ENCODE measurements at regions not wholly inside any gene's neighbourhood (a gene's known extent, or its start where the extent isn't known, plus 50 kb on each side); places are given as distances from the start of the nearest gene placed in this dataset.

GRCh38 chr5:136816327-136816726, 451.0 kb upstream of the TRPC7 start:
- TF ChIP-seq, protein P1, sequence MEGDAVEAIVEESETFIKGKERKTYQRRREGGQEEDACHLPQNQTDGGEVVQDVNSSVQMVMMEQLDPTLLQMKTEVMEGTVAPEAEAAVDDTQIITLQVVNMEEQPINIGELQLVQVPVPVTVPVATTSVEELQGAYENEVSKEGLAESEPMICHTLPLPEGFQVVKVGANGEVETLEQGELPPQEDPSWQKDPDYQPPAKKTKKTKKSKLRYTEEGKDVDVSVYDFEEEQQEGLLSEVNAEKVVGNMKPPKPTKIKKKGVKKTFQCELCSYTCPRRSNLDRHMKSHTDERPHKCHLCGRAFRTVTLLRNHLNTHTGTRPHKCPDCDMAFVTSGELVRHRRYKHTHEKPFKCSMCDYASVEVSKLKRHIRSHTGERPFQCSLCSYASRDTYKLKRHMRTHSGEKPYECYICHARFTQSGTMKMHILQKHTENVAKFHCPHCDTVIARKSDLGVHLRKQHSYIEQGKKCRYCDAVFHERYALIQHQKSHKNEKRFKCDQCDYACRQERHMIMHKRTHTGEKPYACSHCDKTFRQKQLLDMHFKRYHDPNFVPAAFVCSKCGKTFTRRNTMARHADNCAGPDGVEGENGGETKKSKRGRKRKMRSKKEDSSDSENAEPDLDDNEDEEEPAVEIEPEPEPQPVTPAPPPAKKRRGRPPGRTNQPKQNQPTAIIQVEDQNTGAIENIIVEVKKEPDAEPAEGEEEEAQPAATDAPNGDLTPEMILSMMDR (conservative IDR thresholded peaks at IDR 0.05; ENCODE audit: low read depth, low read length): no peak
- TF ChIP-seq EZH2 (IDR thresholded peaks at IDR 0.05; ENCODE audit: borderline replicate concordance, low read depth, low read length, poor library complexity, severe bottlenecking): no peak

All from A673 (cell line).